HFFc6 (cell line): ENCODE measurements at regions not wholly inside any gene's neighbourhood (a gene's known extent, or its start where the extent isn't known, plus 50 kb on each side); places are given as distances from the start of the nearest gene placed in this dataset.
A peak's percentile ranks its signal among the peaks of the same experiment; 100 is the strongest.
"Not testable (repeated sequence)": the region's sequence is repeated elsewhere in the genome, so short reads cannot be mapped to it uniquely, and the experiment has no call there.

Source experiments
- DNase-seq: peaks from one replicate; pipeline ENCODE4 v3.0.0-alpha.2; 2018
- H3K27ac Mint-ChIP-seq: 2 replicates; pipeline ENCODE4 v1.8.0; 2020; ENCODE audit warnings: mild to moderate bottlenecking, mixed read lengths
- H3K27me3 Mint-ChIP-seq: 2 replicates; pipeline ENCODE4 v1.8.0; 2021; ENCODE audit warnings: mild to moderate bottlenecking, moderate library complexity, mixed read lengths; ENCODE audit not compliant: insufficient read depth
- H3K36me3 Mint-ChIP-seq: 2 replicates; pipeline ENCODE4 v1.8.0; 2021; ENCODE audit warnings: low read depth, mixed read lengths
- H3K4me1 Mint-ChIP-seq: 2 replicates; pipeline ENCODE4 v1.8.0; 2020; ENCODE audit warnings: low read depth, mixed read lengths
- H3K4me3 Mint-ChIP-seq: 2 replicates; pipeline ENCODE4 v1.8.0; 2020; ENCODE audit warnings: mild to moderate bottlenecking, moderate library complexity, mixed read lengths
- H3K9me3 Mint-ChIP-seq: 2 replicates; pipeline ENCODE4 v1.8.0; 2020; ENCODE audit warnings: mild to moderate bottlenecking, mixed read lengths
- TF ChIP-seq, protein P1 (sequence below): fragments of 200-600 bp; sonication (generic); IDR thresholded peaks from 2 replicates; pipeline ENCODE4 v1.5.0; 2021; ENCODE audit warnings: antibody characterized with exemption, mild to moderate bottlenecking

DNA sequence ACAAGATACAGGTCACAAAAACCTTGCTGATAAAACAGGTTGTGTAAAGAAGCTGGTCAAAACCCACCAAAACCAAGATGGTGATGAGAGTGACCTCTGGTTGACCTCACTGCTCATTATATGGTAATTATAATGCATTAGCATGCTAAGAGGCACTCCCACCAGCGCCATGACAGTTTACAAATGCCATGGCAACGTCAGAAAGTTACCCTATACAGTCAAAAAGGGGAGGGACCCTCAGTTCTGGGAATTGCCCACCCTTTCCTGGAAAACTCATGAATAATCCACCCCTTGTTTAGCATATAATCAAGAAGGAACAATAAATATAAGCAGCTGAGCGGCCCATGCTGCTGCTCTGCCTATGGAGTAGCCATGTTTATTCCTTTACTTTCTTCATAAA, 434.1 kb downstream of the ZNF536 start:
- DNase-seq: no peak
- H3K4me3 Mint-ChIP-seq: no peak overlapping the region
- H3K27me3 Mint-ChIP-seq: peaks cover 2% of the 10 kb centered on the region
- TF ChIP-seq, protein P1, sequence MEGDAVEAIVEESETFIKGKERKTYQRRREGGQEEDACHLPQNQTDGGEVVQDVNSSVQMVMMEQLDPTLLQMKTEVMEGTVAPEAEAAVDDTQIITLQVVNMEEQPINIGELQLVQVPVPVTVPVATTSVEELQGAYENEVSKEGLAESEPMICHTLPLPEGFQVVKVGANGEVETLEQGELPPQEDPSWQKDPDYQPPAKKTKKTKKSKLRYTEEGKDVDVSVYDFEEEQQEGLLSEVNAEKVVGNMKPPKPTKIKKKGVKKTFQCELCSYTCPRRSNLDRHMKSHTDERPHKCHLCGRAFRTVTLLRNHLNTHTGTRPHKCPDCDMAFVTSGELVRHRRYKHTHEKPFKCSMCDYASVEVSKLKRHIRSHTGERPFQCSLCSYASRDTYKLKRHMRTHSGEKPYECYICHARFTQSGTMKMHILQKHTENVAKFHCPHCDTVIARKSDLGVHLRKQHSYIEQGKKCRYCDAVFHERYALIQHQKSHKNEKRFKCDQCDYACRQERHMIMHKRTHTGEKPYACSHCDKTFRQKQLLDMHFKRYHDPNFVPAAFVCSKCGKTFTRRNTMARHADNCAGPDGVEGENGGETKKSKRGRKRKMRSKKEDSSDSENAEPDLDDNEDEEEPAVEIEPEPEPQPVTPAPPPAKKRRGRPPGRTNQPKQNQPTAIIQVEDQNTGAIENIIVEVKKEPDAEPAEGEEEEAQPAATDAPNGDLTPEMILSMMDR: no peak
- no peaks in the 10 kb centered on the region for H3K4me1 Mint-ChIP-seq
- H3K9me3 Mint-ChIP-seq: peaks cover 49% of the 10 kb centered on the region
- H3K27ac Mint-ChIP-seq: no peak overlapping the region
- H3K36me3 Mint-ChIP-seq: no peaks in the 10 kb centered on the region

DNA sequence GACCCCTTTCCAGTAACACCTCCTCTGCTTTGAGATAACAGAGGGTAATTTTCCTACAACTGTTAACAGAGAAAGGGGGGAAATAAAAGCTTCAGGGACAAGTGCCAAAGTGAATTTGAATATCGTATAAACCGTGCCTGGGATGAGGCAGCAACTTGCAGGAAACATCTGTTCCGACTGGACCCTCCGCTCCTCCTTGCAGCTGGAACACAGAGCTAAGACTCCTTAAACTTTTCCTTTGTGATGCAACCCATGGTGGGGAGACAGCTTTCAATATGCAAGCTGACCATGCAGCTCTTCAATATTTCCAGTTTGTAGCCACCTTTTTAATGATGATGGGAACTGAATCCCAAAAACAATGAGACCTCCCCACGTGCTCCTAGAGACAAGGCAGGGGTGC, 432.6 kb downstream of the ZNF536 start:
- no peaks in the 10 kb centered on the region for H3K4me1 Mint-ChIP-seq
- H3K4me3 Mint-ChIP-seq: no peak overlapping the region
- no peak overlapping the region for H3K27ac Mint-ChIP-seq
- no peak for DNase-seq
- H3K36me3 Mint-ChIP-seq: no peaks in the 10 kb centered on the region
- peaks cover 2% of the 10 kb centered on the region; the same call in 1 of the 2 replicates for H3K27me3 Mint-ChIP-seq
- TF ChIP-seq, protein P1: no peak
- H3K9me3 Mint-ChIP-seq: peaks cover 44% of the 10 kb centered on the region

DNA sequence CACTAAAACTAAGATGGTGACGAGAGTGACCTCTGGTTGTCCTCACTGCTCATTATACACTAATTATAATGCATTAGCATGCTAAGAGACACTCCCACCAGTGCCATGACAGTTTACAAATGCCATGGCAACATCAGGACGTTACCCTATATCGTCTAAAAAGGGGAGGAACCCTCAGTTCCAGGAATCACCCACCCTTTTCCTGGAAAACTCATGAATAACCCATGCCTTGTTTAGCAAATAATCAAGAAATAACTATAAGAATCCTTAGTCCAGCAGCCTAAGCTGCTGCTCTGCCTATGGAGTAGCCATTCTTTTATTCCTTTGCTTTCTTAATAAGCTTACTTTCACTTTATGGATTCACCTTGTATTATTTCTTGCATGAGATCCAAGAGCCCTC, 432.1 kb downstream of the ZNF536 start:
- H3K4me1 Mint-ChIP-seq, H3K4me3 Mint-ChIP-seq, H3K27ac Mint-ChIP-seq, H3K27me3 Mint-ChIP-seq, H3K36me3 Mint-ChIP-seq, DNase-seq: not testable (repeated sequence)
- peaks cover 44% of the 10 kb centered on the region for H3K9me3 Mint-ChIP-seq

DNA sequence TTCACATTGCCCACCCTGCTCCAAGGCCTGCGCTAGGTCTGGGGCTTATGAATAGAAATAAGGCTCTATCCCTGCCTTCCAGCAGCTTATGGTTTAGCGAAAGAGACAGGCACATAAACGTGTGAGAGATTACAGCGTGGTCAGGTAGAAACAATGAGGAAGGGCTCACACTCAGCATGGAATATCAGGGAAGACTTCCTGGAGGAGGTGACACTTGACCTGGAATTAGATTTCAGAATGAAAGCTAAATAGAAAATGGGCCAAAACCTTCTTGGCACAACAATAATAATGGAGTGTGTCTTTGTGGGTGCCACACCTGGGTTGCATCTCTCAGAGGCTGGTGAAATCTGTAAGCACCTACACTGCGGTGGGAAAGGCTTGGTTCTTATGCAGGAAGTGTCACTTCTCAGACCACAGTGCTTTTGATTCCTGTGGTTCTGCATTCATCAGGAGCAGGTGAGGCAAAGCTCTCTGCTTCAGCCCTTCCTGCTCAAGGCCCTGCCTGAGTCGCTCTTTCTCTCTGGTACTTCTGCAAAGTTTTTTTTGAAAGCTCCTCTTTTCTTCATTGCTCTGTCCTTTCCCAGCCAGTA, 430.3 kb downstream of the ZNF536 start:
- H3K36me3 Mint-ChIP-seq: no peaks in the 10 kb centered on the region
- no peak overlapping the region for H3K27ac Mint-ChIP-seq
- no peak for DNase-seq
- TF ChIP-seq, protein P1: no peak
- peaks cover 2% of the 10 kb centered on the region; the same call in 1 of the 2 replicates for H3K27me3 Mint-ChIP-seq
- no peak overlapping the region for H3K4me3 Mint-ChIP-seq
- H3K9me3 Mint-ChIP-seq: peaks cover 33% of the 10 kb centered on the region
- no peaks in the 10 kb centered on the region for H3K4me1 Mint-ChIP-seq

DNA sequence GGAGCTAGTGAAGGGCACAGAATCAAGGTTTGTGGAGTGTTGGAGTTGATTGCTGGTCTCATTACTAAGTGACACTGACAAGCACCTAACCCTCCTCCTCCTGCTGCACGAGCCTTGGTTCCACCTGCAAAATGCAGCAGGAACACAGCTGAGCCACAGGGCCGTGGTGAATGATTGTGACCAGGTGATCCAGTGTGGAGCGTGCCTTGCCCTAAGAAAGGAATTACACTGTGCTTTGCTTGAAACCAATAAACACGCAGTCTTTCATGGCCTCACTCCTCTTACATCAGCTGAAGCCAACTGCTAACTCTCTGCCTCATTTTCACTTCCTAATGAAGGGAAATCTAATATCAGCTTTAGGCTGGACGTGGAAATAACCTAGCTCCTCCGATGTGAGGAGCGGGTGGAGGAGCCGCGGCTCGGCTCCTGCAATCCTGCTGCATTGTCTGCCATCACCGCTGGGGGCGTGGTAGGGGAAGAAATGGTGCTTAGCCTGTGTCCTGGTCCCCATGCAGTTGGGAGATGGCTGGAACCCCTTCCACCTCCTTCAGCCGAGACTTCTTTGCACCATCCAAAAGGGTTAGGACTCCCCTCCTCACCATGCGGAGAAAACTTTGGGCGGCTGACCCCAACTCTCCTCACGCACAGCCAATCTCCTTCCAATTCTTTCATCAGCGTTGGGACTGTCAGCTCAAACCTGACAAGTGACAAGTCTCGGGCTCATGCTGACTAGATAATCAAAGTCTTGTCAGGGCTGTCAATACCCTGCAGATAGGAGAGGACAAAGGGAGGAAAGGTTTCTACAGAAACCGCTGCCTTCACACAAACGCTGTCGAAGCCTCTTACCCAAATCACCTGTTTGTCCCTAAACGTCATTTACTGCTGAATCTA, 427.9 kb downstream of the ZNF536 start:
- H3K27me3 Mint-ChIP-seq: peaks cover 2% of the 10 kb centered on the region; the same call in 1 of the 2 replicates
- no peaks in the 10 kb centered on the region for H3K36me3 Mint-ChIP-seq
- H3K4me3 Mint-ChIP-seq: no peak overlapping the region
- no peaks in the 10 kb centered on the region for H3K4me1 Mint-ChIP-seq
- no peak for DNase-seq
- no peak overlapping the region for H3K27ac Mint-ChIP-seq
- peaks cover 29% of the 10 kb centered on the region for H3K9me3 Mint-ChIP-seq
- TF ChIP-seq, protein P1: peak; percentile 34

DNA sequence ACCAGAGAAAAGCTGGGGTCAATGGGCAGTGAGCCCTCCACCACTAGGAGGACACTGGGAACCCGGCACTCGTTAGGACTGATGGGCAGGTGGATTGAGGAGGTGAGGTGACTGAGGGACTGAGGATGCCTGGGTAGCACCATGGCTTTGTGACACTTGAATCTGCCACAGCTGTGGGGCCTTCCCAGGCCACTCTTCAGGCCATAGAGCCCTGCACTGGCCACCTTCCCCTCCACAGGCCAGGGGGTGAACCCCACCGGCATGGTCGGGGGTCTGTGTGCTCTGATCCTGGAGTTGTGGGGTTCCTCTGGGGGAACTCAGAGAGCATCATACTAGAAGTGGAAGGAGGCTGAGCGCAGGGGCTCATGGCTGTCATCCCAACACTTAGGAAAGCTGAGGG, 423.5 kb downstream of the ZNF536 start:
- H3K4me1 Mint-ChIP-seq: no peaks in the 10 kb centered on the region
- H3K9me3 Mint-ChIP-seq: peaks cover 35% of the 10 kb centered on the region
- peaks cover 2% of the 10 kb centered on the region for H3K27me3 Mint-ChIP-seq
- H3K4me3 Mint-ChIP-seq: no peak overlapping the region
- H3K27ac Mint-ChIP-seq: no peak overlapping the region
- TF ChIP-seq, protein P1: no peak
- H3K36me3 Mint-ChIP-seq: no peaks in the 10 kb centered on the region
- DNase-seq: no peak
